ENCODE measurements at regions not wholly inside any gene's neighbourhood (a gene's known extent, or its start where the extent isn't known, plus 50 kb on each side); places are given as distances from the start of the nearest gene placed in this dataset.

DNA sequence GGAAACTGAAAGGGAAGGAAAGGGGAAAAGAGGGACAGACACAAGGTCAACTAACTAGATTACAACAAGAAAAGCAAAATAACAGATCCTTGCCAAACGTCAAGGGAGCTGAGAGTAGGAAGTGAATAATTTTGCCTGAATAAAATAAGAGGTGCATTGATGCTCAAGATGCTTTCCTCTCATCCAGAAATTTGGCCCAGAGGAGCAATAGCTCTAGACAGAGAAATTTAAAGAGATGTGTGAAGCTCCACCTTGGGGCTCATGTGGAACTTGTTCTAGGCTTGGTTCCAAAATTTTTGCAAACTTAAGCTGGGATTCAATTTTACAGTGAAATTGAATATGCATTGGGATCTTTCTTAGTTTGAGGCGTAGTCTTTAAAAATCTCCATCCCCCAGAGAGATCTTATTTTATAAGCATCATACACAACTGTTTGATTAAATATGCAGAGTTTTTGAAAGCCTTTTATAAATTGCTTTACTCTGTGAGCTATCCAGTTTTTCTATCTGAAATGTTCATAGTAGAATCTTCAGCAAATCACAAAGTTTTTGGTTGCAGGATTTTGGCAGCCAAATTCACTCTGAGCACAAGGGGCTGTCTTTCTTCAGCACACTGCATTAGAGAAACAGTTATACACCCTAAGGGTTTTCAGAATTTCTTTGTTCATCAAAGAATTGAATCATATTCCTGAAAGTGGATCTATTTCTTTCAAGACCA, 1159.5 kb downstream of the ADGRL3 start:
- H3K9me3 ChIP-seq (ENCODE audit: control insufficient read depth, insufficient read depth, low read depth, low read length): no peaks in the 10 kb centered on the region
- DNase-seq (ENCODE audit: low read depth, low spot score) (no peak), ATAC-seq (no peak)
- H3K27ac ChIP-seq (ENCODE audit: low read length): no peak overlapping the region
- H3K4me1 ChIP-seq (ENCODE audit: control insufficient read depth, insufficient read depth, low read length): no peaks in the 10 kb centered on the region
- no peaks in the 10 kb centered on the region for H3K36me3 ChIP-seq (ENCODE audit: control insufficient read depth, insufficient read depth, low read length)
- BruUV-seq (replicated peaks): no TSS peak
- POLR2A ChIA-PET: no interaction called here
- no peak overlapping the region for H3K4me3 ChIP-seq (ENCODE audit: low read depth in 2 of 2, low read length in 2 of 2)
- no peaks in the 10 kb centered on the region for H3K27me3 ChIP-seq (ENCODE audit: control insufficient read depth, insufficient read depth, low read length)
- TF ChIP-seq, protein P1, sequence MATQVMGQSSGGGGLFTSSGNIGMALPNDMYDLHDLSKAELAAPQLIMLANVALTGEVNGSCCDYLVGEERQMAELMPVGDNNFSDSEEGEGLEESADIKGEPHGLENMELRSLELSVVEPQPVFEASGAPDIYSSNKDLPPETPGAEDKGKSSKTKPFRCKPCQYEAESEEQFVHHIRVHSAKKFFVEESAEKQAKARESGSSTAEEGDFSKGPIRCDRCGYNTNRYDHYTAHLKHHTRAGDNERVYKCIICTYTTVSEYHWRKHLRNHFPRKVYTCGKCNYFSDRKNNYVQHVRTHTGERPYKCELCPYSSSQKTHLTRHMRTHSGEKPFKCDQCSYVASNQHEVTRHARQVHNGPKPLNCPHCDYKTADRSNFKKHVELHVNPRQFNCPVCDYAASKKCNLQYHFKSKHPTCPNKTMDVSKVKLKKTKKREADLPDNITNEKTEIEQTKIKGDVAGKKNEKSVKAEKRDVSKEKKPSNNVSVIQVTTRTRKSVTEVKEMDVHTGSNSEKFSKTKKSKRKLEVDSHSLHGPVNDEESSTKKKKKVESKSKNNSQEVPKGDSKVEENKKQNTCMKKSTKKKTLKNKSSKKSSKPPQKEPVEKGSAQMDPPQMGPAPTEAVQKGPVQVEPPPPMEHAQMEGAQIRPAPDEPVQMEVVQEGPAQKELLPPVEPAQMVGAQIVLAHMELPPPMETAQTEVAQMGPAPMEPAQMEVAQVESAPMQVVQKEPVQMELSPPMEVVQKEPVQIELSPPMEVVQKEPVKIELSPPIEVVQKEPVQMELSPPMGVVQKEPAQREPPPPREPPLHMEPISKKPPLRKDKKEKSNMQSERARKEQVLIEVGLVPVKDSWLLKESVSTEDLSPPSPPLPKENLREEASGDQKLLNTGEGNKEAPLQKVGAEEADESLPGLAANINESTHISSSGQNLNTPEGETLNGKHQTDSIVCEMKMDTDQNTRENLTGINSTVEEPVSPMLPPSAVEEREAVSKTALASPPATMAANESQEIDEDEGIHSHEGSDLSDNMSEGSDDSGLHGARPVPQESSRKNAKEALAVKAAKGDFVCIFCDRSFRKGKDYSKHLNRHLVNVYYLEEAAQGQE (IDR thresholded peaks at IDR 0.05; ENCODE audit: insufficient read depth in 1 of 2, low read depth in 2 of 2, low read length in 1 of 2): no peak
- TF ChIP-seq TCF7L2 (IDR thresholded peaks at IDR 0.05; ENCODE audit: low read depth, low read length) (no peak), SIN3A (IDR thresholded peaks at IDR 0.05; ENCODE audit: borderline replicate concordance, insufficient read depth, low read depth, low read length) (no peak), POLR2AphosphoS5 (IDR thresholded peaks at IDR 0.05; ENCODE audit: low read depth, low read length) (no peak)
- TF ChIP-seq, protein P2, sequence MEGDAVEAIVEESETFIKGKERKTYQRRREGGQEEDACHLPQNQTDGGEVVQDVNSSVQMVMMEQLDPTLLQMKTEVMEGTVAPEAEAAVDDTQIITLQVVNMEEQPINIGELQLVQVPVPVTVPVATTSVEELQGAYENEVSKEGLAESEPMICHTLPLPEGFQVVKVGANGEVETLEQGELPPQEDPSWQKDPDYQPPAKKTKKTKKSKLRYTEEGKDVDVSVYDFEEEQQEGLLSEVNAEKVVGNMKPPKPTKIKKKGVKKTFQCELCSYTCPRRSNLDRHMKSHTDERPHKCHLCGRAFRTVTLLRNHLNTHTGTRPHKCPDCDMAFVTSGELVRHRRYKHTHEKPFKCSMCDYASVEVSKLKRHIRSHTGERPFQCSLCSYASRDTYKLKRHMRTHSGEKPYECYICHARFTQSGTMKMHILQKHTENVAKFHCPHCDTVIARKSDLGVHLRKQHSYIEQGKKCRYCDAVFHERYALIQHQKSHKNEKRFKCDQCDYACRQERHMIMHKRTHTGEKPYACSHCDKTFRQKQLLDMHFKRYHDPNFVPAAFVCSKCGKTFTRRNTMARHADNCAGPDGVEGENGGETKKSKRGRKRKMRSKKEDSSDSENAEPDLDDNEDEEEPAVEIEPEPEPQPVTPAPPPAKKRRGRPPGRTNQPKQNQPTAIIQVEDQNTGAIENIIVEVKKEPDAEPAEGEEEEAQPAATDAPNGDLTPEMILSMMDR (IDR thresholded peaks at IDR 0.05): no peak
- intact Hi-C loops (cut with micrococcal nuclease; ENCODE audit: unreplicated experiment): loop anchor here (10.0 kb wide), 1 partner anchor 55 kb away; no protein-coding TSS in a partner anchor
- in situ Hi-C loops (cut with HindIII; ENCODE audit: low pct_unique_long_range_greater_than_20kb, low sequenced_read_pairs): no loop called here
- CTCF ChIA-PET: no interaction called here

DNA sequence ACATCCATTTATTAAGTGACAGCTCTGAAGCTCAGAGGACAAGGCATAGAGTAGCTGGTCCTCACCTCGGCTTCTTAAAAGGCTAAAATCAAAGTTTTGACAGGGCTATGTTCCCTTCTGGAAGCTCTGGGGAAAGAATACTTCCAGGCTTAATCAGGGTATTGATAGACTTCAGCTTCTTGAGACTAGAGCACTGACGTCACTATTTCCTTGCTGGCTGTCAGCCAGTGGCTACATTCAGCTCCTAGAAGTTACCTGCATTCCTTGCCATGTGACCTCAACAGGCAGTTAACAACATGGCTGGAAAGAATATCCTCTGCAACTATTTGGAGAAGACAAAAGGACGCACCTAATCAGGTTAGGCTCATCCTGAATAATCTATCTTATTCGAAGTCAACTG, 1144.8 kb downstream of the ADGRL3 start:
- BruUV-seq (replicated peaks): no TSS peak
- Histone ChIP-seq H3K36me3 (ENCODE audit: control insufficient read depth, insufficient read depth, low read length) (no peaks in the 10 kb centered on the region), H3K9me3 (ENCODE audit: control insufficient read depth, insufficient read depth, low read depth, low read length) (no peaks in the 10 kb centered on the region), H3K4me3 (ENCODE audit: low read depth in 2 of 2, low read length in 2 of 2) (no peak overlapping the region), H3K4me1 (ENCODE audit: control insufficient read depth, insufficient read depth, low read length) (no peaks in the 10 kb centered on the region), H3K27ac (ENCODE audit: low read length) (no peak overlapping the region), H3K27me3 (ENCODE audit: control insufficient read depth, insufficient read depth, low read length) (no peaks in the 10 kb centered on the region)
- ATAC-seq (no peak), DNase-seq (ENCODE audit: low read depth, low spot score) (no peak)
- TF ChIP-seq SIN3A (IDR thresholded peaks at IDR 0.05; ENCODE audit: borderline replicate concordance, insufficient read depth, low read depth, low read length): no peak
- TF ChIP-seq TCF7L2 (IDR thresholded peaks at IDR 0.05; ENCODE audit: low read depth, low read length): no peak
- in situ Hi-C loops (cut with HindIII; ENCODE audit: low pct_unique_long_range_greater_than_20kb, low sequenced_read_pairs): no loop called here
- CTCF ChIA-PET: no interaction called here
- POLR2A ChIA-PET: no interaction called here
- intact Hi-C loops (cut with micrococcal nuclease; ENCODE audit: unreplicated experiment): no loop called here

DNA sequence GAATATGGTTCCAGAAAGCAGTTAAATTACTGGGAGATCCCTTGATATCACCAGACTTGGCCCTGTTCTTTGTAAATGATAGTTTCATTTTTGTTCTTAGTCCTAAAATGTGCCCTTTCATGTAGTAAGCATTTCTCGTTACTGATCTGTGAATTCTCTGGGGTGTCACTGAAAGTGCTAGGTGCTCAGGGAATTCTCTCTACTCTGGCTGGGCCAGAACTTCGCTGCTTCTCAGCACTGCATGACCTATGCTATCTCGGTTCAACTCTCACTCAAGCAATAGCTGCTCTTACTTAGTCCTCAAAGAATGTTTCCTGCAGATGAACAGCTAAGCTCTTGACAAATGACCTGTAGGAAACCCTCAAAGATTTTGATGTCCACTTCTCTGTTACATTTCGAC, 1144.3 kb downstream of the ADGRL3 start:
- TF ChIP-seq, protein P1 (IDR thresholded peaks at IDR 0.05; ENCODE audit: insufficient read depth in 1 of 2, low read depth in 2 of 2, low read length in 1 of 2): no peak
- TF ChIP-seq SIN3A (IDR thresholded peaks at IDR 0.05; ENCODE audit: borderline replicate concordance, insufficient read depth, low read depth, low read length) (no peak), TCF7L2 (IDR thresholded peaks at IDR 0.05; ENCODE audit: low read depth, low read length) (no peak), POLR2AphosphoS5 (IDR thresholded peaks at IDR 0.05; ENCODE audit: low read depth, low read length) (no peak)
- TF ChIP-seq, protein P2 (IDR thresholded peaks at IDR 0.05): no peak
- Histone ChIP-seq H3K9me3 (ENCODE audit: control insufficient read depth, insufficient read depth, low read depth, low read length) (no peaks in the 10 kb centered on the region), H3K27me3 (ENCODE audit: control insufficient read depth, insufficient read depth, low read length) (no peaks in the 10 kb centered on the region), H3K27ac (ENCODE audit: low read length) (no peak overlapping the region), H3K4me3 (ENCODE audit: low read depth in 2 of 2, low read length in 2 of 2) (no peak overlapping the region), H3K4me1 (ENCODE audit: control insufficient read depth, insufficient read depth, low read length) (no peaks in the 10 kb centered on the region), H3K36me3 (ENCODE audit: control insufficient read depth, insufficient read depth, low read length) (no peaks in the 10 kb centered on the region)
- ChIA-PET CTCF (no interaction called here), POLR2A (no interaction called here)
- no TSS peak for BruUV-seq (replicated peaks)
- in situ Hi-C loops (cut with HindIII; ENCODE audit: low pct_unique_long_range_greater_than_20kb, low sequenced_read_pairs) (no loop called here), intact Hi-C loops (cut with micrococcal nuclease; ENCODE audit: unreplicated experiment) (no loop called here)
- no peak for DNase-seq (ENCODE audit: low read depth, low spot score)
- no peak for ATAC-seq

All from Panc1 (cell line).